ENCODE measurements at regions not wholly inside any gene's neighbourhood (a gene's known extent, or its start where the extent isn't known, plus 50 kb on each side); places are given as distances from the start of the nearest gene placed in this dataset.

DNA sequence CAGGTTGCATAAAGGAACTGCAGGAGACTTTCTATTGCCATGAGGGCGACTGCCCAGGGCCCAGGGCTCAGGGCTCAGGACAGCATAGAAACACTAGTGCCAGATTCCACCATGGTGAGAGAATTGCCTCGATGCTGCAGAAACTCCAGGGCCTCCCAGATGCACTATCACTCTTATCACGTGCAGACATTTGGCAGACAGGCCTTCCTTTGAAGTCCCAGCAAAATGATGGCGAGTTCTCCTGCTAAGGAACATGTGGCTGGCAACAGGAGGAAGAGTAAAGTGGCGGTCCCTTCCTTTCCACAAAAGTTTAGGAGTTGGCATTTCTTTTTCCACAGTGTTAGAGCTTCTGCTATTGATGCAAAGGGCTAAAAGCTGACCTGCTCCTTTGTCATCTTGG lies 214.0 kb upstream of the LNX1 start:
- no peak for DNase-seq

DNA sequence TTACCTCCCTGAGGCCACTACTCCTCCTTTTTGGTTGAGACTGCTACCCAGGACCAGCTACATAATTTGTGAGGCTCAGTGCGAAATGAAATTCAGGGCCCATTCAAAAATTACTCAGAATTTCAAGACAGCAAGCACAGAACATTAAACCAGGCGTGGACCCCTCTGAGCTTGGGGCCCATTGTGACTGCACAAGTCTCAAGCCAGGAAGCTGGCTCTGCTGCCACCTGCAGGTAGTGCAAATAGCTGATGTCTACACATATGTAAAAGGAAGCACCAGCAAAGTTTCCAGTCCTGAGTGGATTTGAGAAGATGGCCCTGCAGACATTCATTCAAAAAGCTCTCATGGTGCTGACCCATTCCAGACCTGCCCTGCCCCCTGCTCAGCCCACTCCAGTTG lies 213.4 kb upstream of the LNX1 start:
- no peak for DNase-seq

DNA sequence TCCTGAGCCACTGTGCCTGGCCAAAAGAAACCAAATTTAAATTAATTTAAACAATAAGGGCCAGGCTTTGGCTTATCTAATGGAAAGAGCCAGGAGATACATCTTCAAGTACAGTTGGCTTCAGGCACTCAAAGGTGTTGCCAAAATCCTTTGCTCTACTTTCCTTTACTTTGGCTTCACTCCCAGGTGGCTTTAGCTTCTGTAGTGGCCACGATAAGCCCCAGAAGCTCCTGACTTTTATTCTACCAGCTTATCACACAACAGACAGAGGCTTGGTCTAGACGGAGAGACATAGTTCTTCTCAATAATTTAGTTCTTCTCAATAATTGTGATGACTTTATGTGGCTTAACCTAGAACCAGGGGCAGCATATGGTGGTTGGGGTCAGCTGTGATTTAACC lies 211.2 kb upstream of the LNX1 start:
- DNase-seq = no peak

DNA sequence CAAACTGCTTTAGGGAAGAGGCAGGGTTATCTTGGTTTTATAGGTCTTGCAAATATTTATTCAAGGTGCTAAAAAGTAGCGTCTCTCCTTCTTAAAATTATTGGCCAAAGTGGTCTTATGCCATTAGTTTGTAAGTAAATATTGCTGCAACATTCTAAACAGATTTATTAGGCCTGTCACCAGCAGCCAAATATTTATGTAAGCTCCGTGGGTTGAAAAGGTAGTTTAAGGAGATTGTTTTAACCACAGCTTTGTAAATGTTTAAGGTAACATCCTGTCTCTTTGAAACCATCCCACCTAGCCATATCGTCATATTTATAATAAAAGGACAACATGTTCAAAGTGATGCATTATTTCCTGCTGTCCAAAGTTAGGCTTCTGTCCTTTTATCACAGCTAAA lies 210.1 kb upstream of the LNX1 start:
- no peak for DNase-seq

DNA sequence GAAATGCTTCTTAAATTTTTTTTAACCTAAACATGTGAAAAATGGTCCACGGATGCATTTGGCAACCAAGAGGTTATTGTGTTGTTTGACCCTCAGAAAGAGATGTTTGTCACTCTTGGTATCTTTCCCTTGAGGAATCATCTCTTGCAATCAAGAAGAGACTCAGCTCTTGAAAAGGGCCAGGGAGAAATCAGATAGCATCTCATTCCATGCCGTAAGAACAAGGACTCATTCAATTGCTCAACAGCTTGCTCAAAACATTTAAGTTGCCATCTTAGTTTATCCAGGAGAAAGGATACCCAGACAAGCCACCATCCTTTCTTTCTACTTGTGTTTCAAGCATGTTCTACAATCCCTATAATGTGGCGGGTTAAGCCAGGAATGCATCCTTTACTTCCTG lies 209.5 kb upstream of the LNX1 start:
- DNase-seq = no peak

DNA sequence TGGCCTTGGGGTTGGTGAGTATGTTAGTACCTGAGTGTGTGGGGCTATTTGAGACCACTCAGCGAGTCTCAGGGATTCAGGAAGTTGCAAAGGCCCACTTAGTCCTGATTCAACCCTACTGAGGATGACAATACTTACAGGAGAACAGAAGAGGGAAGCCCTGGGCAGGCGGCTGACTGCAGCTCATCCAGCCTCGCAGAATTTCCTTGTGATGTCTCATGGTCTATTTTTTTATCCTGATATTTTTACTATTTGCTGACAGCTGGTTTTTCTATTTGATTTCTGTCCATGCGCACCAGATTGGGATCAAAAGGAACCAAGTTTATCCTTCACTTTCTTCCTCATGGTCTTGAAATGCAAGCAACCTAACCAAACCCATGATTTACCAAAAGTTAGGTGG lies 201.8 kb upstream of the LNX1 start:
- DNase-seq = no peak

DNA sequence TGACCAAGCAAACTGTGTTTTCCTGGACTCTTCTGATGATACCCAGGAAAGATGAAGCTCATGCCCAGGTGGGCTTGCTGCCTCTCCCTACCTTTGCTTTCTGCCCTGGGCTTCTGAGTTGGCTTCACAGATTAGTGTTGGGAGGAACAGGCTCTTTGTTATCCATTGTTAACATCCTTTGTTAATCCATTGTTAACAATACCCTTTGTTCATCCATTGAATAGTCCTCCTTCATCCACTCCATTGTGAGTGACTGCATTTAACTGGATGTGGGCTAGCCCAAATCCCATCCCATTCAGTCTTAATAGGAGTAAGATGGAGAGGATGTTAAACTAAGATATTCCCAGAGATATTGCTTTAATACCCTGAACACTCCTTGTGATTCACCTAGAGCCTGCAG lies 199.0 kb upstream of the LNX1 start:
- DNase-seq = no peak

DNA sequence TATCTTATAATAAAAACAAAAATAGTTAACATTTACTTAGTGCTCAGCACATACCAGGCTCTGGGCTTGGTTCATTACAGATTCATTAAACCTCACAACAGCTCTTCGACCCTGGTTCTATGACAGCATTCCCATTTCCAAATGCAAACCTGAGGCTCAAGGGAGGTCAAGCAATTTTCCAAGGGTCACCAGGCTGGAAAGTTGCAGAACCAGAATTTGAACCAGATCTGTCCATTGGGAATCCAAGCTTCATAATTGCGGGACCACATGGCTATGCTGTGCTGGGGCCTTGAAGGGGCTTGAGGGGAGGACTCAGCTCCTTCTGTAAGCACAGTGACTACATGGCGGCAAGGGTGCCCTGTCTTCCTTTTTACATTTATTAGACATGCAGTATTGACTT lies 197.3 kb upstream of the LNX1 start:
- DNase-seq = no peak

DNA sequence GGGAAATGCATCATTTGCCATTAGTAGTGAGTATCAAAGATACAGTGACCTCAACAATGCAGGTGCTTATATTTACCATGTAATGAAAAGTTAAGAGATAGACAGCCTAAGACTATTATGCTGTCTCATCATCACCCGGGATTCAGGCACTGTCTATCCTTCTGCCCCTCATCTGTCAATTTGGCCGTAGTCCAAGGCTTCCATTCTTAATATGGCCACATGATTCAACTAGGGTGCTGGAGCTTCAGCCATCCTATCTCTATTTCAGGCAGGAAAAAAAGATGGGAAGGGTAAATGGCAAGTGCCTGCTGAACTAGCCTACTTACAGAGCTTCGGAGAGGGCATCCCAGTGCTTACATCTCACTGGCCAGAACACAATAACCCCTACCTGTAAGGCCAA lies 196.7 kb upstream of the LNX1 start:
- no peak for DNase-seq

DNA sequence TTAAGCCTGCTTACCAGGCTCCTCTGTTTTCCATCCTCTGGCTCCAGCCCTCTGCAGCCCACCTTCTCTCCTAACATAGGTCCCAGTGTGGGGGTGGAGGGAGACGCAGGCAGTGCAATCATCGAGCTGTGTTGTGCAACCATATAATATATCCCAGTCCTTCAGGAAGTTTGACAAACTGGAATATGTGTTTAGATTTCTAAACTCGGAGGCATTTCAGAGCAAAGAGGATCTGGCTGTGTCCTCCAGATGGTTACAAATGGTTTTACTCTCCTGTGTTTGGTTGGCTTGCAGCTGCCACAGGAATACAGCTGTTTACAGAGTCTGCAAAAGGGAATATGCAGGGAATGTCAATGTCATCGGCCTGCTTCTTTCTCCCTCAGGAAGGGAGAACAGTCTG lies 195.3 kb upstream of the LNX1 start:
- DNase-seq = no peak

DNA sequence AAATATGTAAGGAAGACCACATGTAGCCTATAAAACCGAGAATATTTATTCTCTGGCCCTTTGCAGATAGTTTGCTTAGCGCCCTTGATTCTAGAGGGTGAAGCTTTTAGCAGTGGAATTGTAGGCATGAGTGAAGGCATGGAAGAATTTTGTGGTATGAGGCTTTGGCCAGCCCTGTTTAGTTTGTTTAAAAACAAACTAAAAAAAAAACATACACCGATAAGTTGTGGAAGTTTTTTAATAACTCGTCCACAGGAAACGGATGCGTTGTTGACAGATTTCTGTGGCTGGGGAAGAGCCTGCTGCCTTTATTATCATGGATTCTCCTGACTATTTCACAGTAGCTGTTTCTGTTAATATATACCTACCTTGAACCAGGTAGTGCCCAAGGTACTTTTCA lies 194.7 kb upstream of the LNX1 start:
- DNase-seq = no peak

DNA sequence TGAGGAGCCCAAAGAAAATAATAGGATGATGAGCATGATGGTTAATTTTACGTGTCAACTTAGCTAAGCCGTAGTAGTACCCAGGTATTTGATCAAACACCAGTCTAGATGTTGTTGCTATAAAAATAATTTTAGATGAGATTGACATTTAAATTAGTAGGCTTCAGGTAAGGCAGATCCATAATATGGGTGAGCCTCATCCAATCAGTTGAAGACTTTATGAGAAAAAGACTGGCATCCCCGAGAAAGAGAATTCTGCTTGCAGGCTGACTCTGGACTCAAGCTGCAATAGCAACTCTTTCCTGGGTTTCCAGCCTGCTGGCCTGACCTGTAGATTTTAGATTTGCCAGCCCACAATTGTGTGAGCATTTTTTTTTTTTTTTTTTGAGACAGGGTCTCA lies 192.8 kb upstream of the LNX1 start:
- no peak for DNase-seq

DNA sequence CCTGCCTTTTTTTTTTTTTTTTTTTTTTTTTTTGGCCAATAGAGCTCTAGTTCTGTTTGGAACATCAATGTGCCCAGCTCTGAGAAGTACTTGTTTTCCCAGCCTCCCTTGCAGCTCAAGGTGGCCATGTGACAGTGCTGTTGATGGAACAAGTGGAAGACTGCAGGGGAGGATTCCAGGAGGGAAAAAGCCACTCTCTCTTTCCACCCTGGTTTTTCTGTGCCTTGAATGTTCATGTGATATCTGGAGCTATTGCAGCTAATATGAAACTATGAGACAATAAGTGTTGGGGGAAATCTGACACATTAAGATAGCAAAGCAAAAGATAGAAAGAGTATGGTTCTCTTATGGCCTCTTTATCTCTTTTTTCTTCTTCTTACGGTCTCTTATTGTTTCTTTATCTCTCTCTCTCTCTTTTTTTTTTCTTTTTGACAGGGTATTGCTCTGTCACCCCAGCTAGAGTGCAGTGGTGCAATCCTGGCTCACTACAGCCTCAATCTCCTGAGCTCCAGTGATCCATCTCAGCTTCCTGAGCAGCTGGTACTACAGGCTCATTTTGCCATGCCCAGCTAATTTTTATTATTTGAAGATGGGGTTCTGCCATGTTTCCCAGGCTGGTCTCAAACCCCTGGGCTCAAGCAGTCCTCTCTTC lies 192.0 kb upstream of the LNX1 start:
- DNase-seq = no peak

DNA sequence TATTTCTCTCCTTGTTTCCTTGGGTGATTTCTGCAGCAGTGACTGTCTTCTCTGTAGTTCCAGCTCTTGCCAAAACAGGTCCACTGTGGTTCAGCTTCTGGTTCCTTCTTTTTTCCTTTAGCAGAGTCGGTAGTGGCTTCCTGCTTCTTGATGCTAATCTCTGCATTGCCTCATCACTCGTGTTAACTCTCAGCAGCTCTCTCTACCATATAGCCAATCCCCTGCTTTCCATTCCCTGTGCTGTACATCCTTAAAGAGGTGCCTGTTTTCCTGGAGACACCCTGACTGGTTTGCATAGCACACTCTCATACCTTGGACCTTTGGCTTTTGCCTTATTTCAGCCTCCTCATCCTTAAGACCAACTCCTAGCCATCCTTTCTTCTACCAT lies 191.2 kb upstream of the LNX1 start:
- DNase-seq = no peak

DNA sequence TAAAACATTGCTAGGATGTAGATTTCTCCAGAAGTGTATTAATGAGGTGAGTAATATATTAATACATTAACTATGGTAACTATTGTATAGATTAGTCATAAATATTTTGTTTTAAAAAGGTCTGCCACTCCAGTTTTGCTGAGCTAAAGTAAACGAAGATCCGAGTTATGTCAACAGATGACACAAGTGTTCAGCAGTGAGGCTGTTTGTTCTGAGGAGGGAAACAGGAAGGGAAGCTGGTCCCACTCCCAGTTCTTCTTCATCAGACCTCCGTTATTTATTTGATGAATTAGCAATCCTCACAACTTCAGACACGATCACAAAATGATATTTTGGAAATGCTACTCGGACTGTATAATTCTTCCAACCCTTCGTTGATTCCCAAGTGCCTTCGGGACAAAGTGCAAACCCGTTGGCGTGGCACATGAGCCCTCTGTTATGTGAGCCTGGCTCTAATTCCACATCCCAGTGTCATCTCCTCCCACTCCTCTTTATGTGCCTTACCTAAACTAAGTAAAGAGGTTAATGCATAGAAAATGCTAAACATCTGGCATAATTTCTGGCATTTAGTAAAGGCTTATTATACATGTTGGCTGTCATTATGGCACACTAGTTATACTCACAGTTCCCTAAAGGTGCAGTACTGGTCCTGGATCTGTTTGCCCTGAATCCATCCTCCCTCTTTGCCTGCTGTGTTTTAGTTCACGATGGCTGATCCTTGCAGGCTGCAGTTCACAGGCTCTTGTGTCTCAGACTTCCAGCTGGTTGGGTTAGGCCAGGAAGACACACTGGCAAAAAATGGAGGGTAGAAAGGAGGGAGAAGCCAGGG lies 190.6 kb upstream of the LNX1 start:
- no peak for DNase-seq

DNA sequence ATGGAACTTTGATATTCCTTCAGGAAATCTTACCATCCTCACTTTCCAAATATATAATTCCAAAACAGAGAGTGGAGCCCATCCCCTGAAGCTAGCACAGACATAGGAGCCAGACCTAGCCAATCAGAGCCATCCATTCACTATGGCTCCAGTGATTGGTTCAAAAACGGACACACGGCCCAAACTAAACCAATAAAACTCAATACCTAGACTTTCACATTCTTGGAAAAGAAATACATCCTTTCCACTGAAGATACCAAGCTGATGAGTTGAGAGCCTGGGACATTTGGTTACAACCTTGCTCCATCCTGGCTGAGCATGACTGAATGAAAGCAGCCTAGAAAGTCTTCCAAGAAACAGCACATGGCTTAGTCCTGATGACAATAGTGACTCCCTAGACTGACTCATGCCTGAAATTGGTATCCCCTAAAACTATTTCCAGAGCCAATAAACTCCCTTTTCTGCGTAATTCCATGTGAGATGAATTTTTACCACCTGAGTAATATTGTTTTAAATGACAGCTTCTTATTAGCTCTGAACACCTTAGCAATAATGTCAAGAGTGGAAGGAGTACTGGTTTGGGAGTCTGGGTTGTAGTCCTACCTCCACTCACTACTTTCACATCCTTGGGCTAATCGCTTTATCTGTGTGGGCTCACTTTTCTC lies 189.6 kb upstream of the LNX1 start:
- DNase-seq = no peak

DNA sequence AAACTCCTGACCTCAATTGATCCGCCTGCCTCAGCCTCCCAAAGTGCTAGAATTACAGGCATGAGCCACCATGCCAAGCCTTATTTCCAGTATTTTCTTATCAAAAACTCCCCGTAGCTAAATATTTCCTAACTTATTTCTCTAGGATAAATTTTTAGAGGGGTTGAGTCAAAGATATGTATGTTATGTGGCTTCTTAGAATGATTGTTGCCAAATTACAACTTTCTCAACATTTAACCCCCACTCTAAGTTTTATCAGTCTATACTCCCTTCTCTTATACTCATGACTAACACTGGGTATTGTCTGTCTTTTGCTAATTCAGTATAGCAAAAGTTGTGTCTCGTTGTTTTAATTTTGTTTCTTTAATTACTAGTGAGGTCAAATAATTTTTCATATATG lies 187.7 kb upstream of the LNX1 start:
- no peak for DNase-seq

DNA sequence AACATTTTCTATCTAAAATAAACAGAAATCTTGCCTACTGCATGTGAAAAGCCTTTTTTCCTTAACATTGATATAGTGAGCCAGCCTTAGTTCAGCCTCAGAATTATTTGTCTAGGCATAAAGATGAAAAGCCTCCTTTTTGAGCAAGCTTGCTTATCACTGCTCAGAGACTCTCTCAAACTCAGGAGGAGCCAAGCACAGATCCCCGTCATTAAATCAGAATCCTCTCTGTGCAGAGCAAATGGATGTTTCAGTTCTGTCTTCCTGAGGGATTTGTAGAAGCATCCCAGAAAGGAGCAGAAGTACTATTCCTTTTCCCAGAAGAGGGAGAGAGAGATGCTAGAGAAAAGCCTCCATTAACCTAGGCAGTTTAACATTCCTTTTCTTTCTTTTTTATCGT lies 186.9 kb upstream of the LNX1 start:
- no peak for DNase-seq

DNA sequence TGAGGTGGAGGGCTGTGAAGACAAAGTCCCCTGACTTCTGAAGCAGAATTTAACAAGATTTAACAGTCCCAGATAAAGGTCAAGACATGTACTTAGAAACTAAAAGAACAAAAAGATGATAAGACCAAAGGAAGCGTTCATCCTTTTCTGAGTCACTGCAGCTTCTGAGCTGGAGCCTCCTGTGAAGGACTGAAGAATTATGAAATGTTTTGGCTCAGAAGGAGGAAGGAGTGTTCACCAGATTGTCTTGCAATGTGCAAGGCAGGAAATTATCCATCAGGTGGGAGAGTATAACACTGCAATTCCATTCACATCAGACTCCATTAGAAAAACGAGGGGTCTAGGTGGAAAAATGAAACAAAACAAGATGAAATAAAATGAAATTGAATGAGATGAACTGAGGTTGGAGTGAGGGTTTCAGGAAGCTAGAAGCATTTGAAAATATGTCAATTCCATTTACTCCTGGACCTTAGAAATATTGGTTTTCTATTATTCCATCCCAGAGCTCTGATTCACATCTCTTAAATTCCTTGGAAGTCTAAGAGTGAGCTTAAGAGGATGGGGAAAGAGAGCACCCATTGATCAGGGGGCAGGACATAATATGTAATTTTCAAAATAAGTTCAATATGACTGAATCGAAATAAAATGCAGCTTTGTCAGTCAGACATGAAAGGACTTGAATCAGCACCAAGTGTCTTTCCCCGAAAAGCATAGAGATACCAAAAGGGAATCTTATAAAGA lies 186.1 kb upstream of the LNX1 start:
- DNase-seq = no peak

DNA sequence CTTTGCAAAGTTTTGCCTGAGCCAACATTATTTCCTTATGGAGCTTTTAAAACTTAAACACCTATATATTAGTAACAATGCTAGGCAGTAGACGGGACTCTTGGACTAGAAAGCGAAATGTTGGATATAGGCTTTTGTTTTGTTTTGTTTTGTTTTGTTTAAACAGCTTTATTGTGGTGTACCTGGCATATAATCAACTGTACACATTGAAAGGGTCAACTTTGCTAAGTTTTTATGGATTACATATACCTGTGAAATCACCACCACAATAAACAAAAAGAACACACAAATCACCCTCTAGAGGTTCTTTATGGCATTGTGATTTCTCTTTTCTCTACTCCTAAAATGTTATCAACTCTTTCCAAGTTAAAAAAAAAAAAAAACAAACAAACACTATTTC lies 184.9 kb upstream of the LNX1 start:
- no peak for DNase-seq

DNA sequence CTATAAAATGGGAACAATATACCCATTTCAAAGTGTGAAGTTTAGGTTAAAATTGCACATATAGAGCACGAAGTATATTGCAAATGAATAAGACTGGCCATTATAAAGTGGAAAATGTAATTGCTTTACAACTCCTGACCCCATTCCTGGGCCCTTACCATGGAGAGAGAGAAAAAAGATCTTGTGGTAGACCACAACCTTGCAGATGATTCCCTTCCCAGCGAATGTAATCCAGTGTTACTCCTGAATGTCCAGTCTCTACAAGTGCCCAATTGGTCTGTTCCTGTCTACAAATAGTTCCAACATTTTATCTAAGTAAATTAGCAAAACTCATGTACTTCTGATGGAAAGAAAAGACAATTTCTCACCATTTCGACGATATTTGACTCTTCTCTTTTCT lies 184.1 kb upstream of the LNX1 start:
- no peak for DNase-seq

DNA sequence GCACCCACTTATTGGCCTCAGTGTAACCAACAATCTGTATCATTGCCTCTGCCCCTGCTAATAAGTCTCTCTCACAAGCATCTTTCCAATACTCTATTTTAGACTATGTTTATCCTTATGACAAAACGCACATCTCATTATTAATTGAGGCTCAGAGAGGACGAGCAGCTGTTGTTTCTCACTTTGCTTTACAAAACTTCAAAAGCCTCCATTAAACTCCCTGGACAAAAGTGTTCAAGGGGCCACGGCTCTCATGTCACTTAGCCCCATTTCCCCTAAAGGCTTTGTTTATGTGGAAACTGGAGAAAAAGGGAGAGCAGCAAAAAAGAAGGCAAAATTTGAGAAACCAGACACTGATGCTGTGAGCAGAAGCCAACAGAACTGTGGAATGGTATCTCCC lies 180.0 kb upstream of the LNX1 start:
- DNase-seq = no peak

DNA sequence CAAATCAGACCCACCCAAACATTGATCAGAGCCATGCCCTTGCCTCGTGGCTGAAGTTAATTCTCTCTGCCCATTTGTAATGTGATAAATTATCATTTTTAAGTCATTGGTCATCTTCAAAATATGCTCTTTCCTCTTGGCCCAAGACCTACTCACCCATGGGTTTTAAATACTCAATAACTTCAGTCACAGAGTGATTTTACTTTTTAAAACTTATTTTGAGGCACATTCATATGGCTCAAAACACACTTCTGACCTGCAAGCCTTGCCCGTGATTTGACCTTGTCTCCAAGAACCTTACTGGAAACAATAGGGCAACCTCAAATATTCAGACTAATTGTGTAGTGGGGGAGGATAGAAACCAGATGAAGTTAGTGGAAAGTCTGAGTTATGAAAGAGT lies 176.2 kb upstream of the LNX1 start:
- no peak for DNase-seq
